Limb (tissue), 2 donors: ENCODE measurements at regions not wholly inside any gene's neighbourhood (a gene's known extent, or its start where the extent isn't known, plus 50 kb on each side); places are given as distances from the start of the nearest gene placed in this dataset.
A peak's percentile ranks its signal among the peaks of the same experiment; 100 is the strongest.
"Not testable (repeated sequence)": the region's sequence is repeated elsewhere in the genome, so short reads cannot be mapped to it uniquely, and the experiment has no call there.

Experiments used
- DNase-seq, 2 donors: peaks; one replicate each; pipeline ENCODE4 v3.0.0-alpha.2; 2016; ENCODE audit errors: extremely low spot score in 2 of 2

- DNase-seq, result no peak
These were observed 193.4 kb upstream of the TOX3 start for GRCh38 chr16:52740333-52740732.

GRCh38 chr16:52738992-52739391, 192.0 kb upstream of the TOX3 start:
- DNase-seq, result not testable (repeated sequence)

DNA sequence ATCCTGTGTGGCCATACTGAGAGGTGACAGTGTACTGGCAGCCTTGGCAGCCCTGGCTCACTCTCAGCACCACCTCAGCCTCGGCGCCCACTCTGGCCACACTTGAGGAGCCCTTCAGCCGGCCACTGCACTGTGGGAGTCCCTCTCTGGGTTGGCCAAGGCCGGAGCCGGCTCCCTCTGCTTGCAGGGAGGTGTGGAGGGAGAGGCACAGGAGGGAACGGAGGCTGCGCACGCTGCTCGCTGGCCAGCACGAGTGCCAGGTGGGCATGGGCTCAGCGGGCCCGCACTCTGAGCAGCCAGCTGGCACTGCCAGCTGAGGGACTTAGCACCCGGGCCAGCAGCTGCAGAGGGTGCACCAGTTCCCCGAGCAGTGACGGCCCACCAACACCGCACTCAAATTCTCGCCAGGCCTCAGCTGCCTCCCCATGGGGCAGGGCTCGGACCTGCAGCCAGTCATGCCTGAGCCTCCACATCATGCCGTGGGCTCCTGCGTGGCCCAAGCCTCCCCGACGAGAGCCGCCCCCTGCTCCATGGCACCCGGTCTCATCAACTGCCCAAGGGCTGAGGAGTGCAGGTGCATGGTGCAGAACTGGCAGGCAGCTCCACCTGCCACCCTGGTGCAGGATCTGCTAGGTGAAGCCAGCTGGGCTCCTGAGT, 184.4 kb upstream of the TOX3 start:
- no peak for DNase-seq

- no peak for DNase-seq
These were observed 182.8 kb upstream of the TOX3 start for GRCh38 chr16:52729731-52730130.

GRCh38 chr16:52727849-52728248, 180.9 kb upstream of the TOX3 start:
- DNase-seq, result no peak

GRCh38 chr16:52727441-52727840, 180.5 kb upstream of the TOX3 start:
- DNase-seq, result no peak

- no peak for DNase-seq
These were observed 178.5 kb upstream of the TOX3 start for GRCh38 chr16:52725461-52725860.

DNA sequence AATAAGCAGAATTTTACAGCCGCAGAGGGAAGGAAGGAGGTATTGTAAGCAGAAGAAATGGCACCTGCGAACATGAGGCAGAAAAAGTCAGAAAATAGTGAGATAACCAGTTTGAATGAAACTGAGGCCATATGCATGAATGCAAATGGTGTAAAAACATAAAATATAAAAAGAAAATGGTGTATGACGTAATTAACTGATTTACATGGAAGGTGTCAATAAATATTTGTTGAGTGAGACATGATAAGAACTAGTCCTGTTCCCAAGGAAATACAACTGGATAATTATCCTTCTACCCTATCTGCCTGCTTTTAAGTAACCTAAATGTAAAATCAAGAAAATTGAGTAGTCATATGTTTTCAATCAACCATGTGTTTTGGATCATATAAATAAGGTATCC, 178.1 kb upstream of the TOX3 start:
- DNase-seq, result no peak

- no peak for DNase-seq
These were observed 174.4 kb upstream of the TOX3 start for GRCh38 chr16:52721331-52721730.

DNA sequence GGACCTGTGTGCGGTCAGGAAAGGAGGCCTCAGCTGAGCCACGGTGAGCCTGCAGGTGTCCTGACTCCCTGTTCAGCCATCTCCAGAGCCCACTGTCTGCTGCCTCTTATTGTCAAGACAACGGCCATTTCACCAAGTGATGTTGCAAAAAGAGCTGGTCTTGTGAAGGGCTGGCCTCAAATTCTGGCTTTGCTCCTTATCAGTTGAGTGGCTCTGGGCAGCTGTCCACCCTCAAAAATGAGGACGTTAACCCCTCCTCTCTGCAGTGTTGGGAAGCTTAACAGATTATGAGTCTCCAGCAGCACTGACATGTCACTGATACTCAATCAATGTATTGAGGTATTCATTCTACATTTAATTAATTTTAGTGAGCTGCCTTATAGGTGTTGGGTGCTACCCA, 171.1 kb upstream of the TOX3 start:
- no peak for DNase-seq

DNA sequence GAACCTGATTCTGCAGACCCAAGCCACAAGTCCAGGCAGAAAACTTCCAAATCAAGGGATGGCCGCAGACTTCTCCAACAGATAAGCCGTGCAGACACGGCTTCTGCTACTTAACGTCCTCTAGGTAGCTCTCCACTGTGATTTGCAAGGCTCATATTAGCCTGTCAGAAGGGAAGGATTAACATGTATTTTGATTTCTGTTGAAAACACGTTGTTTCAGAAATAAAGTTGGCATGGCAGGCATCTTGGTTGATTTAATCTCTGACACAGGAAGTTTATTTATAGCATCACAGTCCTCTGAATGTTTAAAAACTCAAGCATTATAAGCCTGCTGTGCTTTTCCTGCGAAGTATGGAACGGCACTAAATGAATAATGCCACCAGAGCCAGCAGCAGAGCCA, 166.8 kb upstream of the TOX3 start:
- no peak for DNase-seq

DNA sequence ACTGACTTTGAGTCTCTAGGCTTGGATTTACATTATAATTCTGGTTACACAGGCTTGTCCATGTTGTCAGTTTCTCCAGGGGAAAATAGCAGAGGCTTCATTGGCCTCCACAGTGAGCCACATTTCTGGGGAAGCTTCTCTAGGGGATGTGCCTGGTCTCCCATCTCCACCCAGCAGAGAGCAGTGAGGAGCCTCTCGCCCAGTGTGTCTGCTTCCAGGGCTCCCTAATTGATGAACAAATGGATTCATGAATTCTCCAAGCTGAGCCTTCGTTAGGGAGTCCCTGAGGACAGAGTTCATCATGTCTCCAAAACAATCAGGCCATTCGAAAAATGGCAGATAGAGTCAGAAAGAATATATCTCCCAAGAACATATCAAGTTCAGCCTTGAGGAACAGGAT, 162.4 kb upstream of the TOX3 start:
- no peak for DNase-seq

DNA sequence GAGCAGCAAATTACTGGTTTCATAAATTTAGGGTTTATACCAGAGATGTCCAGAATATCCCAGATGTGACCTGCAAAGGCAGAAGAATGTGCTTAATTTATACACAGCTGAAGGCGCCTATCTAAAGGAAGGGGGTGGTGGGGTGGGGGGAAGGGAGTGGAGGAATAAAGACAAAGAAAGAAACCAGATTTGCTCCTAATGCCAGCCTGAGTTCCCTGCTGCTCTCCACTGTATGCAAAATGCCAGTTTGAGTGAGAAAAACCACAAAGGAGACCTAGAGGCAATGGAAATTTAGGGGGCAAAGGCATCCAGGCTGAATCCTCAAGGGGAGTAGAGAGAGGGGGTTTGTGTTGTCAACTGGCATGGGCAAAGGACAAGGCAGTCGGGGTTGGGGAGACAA, 161.5 kb upstream of the TOX3 start:
- no peak for DNase-seq

DNA sequence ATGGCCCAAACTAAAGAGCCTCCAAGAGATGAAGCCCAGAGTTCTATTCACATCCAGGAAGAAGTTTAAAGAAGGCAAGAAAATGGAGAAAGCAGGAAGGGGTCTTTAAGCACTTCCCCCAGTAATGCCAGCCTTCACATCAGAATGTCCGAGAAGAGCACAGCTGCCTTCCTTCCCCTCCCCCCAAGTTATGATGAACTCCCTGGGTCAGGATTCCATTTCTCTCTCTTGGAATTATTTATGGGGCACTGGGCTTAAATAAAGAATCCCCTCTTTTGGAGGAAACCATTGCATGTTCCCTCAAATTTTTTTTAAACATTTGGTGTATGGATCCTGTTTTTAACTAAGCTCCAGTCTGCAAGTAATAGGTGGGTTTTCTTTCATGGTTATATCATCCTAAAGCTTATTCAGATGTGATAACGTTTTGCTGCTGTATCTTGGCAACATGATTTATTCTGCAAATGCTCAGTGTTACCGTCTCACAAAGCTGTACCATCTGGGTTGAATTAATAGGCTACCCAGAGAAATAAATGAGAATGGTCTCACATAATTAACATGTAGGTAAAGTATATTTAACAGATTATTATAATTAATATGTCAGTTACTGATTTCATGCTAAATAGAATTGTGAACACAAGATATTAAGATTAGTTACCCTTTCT, 160.9 kb upstream of the TOX3 start:
- DNase-seq, result no peak

DNA sequence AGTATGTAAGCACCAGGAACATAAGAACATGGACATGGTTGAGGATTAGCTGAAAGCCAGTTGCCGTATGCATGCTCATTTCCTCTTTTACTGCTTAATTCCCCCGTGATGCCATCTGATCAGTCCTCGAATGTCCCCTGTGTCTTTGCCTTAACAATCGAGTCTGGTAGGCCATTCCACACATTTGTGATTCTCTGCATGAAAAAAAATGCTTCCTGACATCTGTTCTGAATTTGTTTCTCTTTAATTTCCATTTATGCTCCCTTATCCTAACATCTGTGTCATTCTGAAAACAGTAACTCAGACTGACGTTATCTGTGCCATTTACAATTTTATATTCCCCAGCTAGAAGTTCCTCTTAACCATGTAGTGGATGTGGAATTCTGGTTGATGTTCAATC, 158.2 kb upstream of the TOX3 start:
- DNase-seq, result peak in 1 of 2 donors; percentile 37

- no peak for DNase-seq
These were observed 151.0 kb upstream of the TOX3 start for GRCh38 chr16:52697971-52698370.

GRCh38 chr16:52696126-52696525, 149.2 kb upstream of the TOX3 start:
- no peak for DNase-seq

- DNase-seq, result no peak
These were observed 143.5 kb upstream of the TOX3 start for GRCh38 chr16:52690468-52690867.

DNA sequence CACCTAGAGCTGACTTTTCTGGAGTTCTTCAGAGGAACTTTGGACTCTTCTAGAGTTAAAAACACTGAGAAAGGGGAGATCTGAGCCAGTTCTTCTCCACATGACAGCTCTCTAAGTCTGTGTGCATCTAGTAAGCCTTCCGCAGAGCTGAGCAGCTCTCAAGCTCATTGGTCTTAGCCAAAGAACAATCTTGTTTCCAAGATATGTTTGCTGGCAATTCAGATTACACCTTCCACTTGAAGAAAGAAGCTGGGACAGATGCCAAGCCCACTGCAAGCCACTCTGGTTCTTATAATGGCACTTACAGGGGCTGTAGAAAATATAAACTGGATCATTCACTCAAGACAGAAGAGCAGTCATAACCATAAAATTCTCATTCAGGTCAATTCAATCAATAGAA, 134.1 kb upstream of the TOX3 start:
- no peak for DNase-seq

GRCh38 chr16:52677501-52677900, 130.6 kb upstream of the TOX3 start:
- DNase-seq, result no peak

GRCh38 chr16:52676959-52677358, 130.0 kb upstream of the TOX3 start:
- DNase-seq, result no peak

- no peak for DNase-seq
These were observed 124.6 kb upstream of the TOX3 start for GRCh38 chr16:52671590-52671989.

- no peak for DNase-seq
These were observed 111.0 kb upstream of the TOX3 start for GRCh38 chr16:52657924-52658323.

DNA sequence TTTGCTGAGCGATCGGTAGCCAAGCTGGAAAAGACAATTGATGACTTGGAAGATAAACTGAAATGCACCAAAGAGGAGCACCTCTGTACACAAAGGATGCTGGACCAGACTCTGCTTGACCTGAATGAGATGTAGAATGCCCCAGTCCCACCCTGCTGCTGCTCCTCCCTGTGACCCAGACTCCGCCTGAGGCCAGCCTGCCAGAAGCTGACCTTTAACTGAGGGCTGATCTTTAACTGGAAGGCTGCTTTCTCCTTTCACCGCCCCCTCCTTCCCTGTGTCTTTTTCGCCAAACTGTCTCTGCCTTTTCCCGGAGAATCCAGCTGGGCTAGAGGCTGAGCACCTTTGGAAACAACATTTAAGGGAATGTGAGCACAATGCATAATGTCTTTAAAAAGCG, 109.0 kb upstream of the TOX3 start:
- not testable (repeated sequence) for DNase-seq
